ENCODE measurements at regions not wholly inside any gene's neighbourhood (a gene's known extent, or its start where the extent isn't known, plus 50 kb on each side); places are given as distances from the start of the nearest gene placed in this dataset.

GRCh38 chr16:85529489-85530369 lies 83.4 kb upstream of the GSE1 start:
- no peak for TF ChIP-seq CTCF (IDR thresholded peaks at IDR 0.05)
- TF ChIP-seq POLR2AphosphoS5 (IDR thresholded peaks at IDR 0.05; ENCODE audit: low read depth, low read length), result no peak
- TF ChIP-seq TCF7L2 (IDR thresholded peaks at IDR 0.05; ENCODE audit: low read depth, low read length), result no peak
- TF ChIP-seq REST (IDR thresholded peaks at IDR 0.05; ENCODE audit: insufficient read depth in 1 of 2, low read depth in 2 of 2, low read length in 1 of 2), result no peak
- no peak for TF ChIP-seq SIN3A (IDR thresholded peaks at IDR 0.05; ENCODE audit: borderline replicate concordance, insufficient read depth, low read depth, low read length)
